HL-60 (cell line): ENCODE measurements at regions not wholly inside any gene's neighbourhood (a gene's known extent, or its start where the extent isn't known, plus 50 kb on each side); places are given as distances from the start of the nearest gene placed in this dataset.
"Not testable (repeated sequence)": the region's sequence is repeated elsewhere in the genome, so short reads cannot be mapped to it uniquely, and the experiment has no call there.

Experiments
- DNase-seq, 2 experiments: peaks; one replicate each; pipeline ENCODE4 v3.0.0-alpha.2; 2010 to 2020; ENCODE audit warnings: low read depth in 1 of 2, low spot score in 1 of 2
- H3K27ac ChIP-seq: fragments of 250-450 bp; sonication (Bioruptor Pico); replicated peaks from 2 replicates; pipeline ENCODE4 v1.5.1; 2020; ENCODE audit warnings: mild to moderate bottlenecking, moderate library complexity
- H3K27me3 ChIP-seq: fragments of 250-450 bp; sonication (Bioruptor Pico); 2 replicates; pipeline ENCODE4 v1.5.1; 2021; ENCODE audit warnings: mild to moderate bottlenecking, moderate library complexity; ENCODE audit not compliant: insufficient read depth, poor library complexity, severe bottlenecking
- H3K4me3 ChIP-seq: replicated peaks from 2 replicates; pipeline ENCODE4 v1.5.1; 2011; ENCODE audit warnings: mild to moderate bottlenecking, control low read depth, low read length; ENCODE audit not compliant: insufficient read depth
- GABPA ChIP-seq: IDR thresholded peaks from 2 replicates; pipeline ENCODE4 v1.6.1; 2012; ENCODE audit warnings: low read depth
- POLR2AphosphoS5 ChIP-seq: IDR thresholded peaks from 2 replicates; pipeline ENCODE4 v1.6.1; 2012; ENCODE audit warnings: low read depth
- SPI1 ChIP-seq: IDR thresholded peaks from 2 replicates; pipeline ENCODE4 v1.6.1; 2012; ENCODE audit warnings: low read depth, mild to moderate bottlenecking, borderline replicate concordance
- TF ChIP-seq, protein P1 (sequence below): IDR thresholded peaks from 2 replicates; pipeline ENCODE4 v1.6.1; 2012; ENCODE audit warnings: low read depth; ENCODE audit not compliant: insufficient replicate concordance
- TF ChIP-seq, protein P2 (sequence below): IDR thresholded peaks from one replicate; pipeline ENCODE4 v1.5.1; 2011; ENCODE audit warnings: low read length, control low read depth, inconsistent platforms; ENCODE audit not compliant: insufficient read depth

- no peak overlapping the region for H3K4me3 ChIP-seq
- TF ChIP-seq SPI1 (no peak), GABPA (no peak), POLR2AphosphoS5 (no peak)
- TF ChIP-seq, protein P1, sequence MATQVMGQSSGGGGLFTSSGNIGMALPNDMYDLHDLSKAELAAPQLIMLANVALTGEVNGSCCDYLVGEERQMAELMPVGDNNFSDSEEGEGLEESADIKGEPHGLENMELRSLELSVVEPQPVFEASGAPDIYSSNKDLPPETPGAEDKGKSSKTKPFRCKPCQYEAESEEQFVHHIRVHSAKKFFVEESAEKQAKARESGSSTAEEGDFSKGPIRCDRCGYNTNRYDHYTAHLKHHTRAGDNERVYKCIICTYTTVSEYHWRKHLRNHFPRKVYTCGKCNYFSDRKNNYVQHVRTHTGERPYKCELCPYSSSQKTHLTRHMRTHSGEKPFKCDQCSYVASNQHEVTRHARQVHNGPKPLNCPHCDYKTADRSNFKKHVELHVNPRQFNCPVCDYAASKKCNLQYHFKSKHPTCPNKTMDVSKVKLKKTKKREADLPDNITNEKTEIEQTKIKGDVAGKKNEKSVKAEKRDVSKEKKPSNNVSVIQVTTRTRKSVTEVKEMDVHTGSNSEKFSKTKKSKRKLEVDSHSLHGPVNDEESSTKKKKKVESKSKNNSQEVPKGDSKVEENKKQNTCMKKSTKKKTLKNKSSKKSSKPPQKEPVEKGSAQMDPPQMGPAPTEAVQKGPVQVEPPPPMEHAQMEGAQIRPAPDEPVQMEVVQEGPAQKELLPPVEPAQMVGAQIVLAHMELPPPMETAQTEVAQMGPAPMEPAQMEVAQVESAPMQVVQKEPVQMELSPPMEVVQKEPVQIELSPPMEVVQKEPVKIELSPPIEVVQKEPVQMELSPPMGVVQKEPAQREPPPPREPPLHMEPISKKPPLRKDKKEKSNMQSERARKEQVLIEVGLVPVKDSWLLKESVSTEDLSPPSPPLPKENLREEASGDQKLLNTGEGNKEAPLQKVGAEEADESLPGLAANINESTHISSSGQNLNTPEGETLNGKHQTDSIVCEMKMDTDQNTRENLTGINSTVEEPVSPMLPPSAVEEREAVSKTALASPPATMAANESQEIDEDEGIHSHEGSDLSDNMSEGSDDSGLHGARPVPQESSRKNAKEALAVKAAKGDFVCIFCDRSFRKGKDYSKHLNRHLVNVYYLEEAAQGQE: no peak
- TF ChIP-seq, protein P2, sequence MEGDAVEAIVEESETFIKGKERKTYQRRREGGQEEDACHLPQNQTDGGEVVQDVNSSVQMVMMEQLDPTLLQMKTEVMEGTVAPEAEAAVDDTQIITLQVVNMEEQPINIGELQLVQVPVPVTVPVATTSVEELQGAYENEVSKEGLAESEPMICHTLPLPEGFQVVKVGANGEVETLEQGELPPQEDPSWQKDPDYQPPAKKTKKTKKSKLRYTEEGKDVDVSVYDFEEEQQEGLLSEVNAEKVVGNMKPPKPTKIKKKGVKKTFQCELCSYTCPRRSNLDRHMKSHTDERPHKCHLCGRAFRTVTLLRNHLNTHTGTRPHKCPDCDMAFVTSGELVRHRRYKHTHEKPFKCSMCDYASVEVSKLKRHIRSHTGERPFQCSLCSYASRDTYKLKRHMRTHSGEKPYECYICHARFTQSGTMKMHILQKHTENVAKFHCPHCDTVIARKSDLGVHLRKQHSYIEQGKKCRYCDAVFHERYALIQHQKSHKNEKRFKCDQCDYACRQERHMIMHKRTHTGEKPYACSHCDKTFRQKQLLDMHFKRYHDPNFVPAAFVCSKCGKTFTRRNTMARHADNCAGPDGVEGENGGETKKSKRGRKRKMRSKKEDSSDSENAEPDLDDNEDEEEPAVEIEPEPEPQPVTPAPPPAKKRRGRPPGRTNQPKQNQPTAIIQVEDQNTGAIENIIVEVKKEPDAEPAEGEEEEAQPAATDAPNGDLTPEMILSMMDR: no peak
- H3K27me3 ChIP-seq: no peaks in the 10 kb centered on the region
- no peak overlapping the region for H3K27ac ChIP-seq
- DNase-seq: no peak
Observed at GRCh38 chr9:65404232-65405006, 119.4 kb upstream of the FOXD4L5 start.

GRCh38 chr9:65403721-65404120 lies 118.7 kb upstream of the FOXD4L5 start:
- no peak overlapping the region for H3K4me3 ChIP-seq
- DNase-seq: no peak
- no peak for TF ChIP-seq GABPA
- TF ChIP-seq, protein P2: no peak
- no peak for TF ChIP-seq SPI1
- TF ChIP-seq, protein P1: no peak
- TF ChIP-seq POLR2AphosphoS5: no peak
- no peaks in the 10 kb centered on the region for H3K27me3 ChIP-seq
- H3K27ac ChIP-seq: no peak overlapping the region

DNA sequence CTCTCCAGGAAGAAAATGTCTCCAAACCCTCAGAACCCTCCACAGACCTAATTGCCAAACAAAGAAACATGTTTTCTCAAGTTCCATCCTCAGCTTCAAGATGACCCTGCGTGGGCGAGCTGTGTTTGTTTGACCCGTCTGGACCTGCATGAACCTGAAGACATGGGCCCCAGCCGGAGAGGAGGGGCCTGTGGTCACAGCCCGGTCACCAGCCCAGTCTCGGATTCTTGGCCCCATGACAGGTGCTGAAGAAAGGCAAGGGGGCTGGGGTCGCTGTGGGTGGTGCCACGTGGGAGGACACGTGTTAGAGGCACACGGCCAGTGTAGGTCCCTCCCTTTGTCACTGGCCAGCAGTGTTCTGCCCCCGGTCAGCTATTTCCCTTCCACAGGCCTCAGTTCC lies 118.1 kb upstream of the FOXD4L5 start:
- not testable (repeated sequence) for H3K4me3 ChIP-seq, H3K27ac ChIP-seq, DNase-seq, H3K27me3 ChIP-seq

DNA sequence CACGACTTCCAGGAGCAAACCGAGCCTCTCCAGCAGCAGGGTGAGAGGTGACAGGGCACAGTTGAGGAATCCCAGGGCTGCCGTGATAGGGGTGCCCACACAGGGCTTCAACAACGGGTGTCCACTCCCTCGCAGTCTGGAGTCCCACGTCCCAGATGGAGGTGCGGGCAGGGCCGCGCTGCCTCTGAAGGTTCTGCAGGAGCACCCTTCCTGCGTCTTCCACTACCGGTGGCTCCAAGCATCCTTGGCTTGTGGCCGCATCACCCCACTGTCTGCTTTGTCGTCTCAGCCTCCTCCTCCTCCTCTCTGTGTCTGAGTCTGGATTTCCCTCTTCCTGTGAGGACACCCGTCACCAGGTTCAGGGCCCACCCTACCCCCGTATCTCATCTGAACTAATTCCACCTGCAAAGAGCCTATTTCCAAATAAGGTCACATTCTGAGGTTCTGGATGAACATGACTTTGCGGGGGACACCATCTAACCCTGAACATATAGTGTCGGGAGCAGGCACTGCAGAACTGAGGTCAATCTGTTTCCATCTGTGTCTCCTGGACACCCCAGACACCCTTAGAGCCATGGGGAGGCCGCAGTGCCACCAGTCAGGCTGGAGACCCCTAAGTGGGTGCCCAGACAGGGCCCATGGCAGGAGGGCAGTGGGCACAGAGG lies 117.3 kb upstream of the FOXD4L5 start:
- not testable (repeated sequence) for DNase-seq, H3K4me3 ChIP-seq, H3K27ac ChIP-seq, H3K27me3 ChIP-seq

DNA sequence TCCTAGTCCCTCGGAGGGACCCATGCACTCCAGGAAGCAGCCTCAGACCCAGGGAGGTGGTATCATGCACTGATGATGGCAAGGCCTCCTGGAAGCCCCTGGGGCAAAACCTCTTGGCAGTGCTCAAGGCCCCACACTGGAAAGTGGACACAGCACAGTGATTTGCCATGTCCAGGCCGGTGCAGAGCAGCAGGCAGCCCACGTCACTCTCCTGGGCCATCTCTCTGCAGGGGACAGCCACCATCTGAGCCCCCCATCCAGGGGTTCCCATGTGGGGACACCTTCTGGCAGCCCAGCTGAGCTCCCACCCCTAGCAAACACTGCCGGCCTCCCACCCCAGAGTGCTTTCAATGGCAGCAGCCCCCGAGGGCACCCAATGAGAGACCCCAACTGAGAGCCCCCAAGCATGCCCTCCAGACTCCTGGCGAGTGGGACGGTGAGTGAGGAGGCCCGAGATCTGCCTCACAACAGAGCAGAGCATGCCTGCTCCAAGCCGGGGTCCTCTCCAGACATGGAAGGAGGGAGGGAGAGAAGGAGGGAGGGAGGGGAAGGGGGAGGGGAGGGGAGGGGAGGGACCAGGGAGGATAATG lies 116.5 kb upstream of the FOXD4L5 start:
- H3K4me3 ChIP-seq, H3K27me3 ChIP-seq, H3K27ac ChIP-seq, DNase-seq: not testable (repeated sequence)
